H1 (cell line): ENCODE measurements at regions not wholly inside any gene's neighbourhood (a gene's known extent, or its start where the extent isn't known, plus 50 kb on each side); places are given as distances from the start of the nearest gene placed in this dataset.
A peak's percentile ranks its signal among the peaks of the same experiment; 100 is the strongest.

Experiments used
- CTCF ChIA-PET: fragments of 300-600 bp; sonication (Branson Sonifier 250); formaldehyde crosslinking; loops from one replicate; lab custom pipeline; 2021; ENCODE audit not compliant: partially characterized antibody; lab: Charles Lee
- POLR2A ChIA-PET: fragments of 300-600 bp; sonication (Branson Sonifier 250); formaldehyde crosslinking; loops from one replicate; lab custom pipeline; 2021; ENCODE audit warnings: inconsistent platforms; ENCODE audit not compliant: partially characterized antibody; lab: Charles Lee
- DNase-seq, 2 experiments: peaks; one replicate each; pipeline versions ENCODE4 v3.0.0 to v3.0.0-alpha.2; 2010 to 2022; ENCODE audit warnings: low spot score in 2 of 2, low read depth in 1 of 2, mixed read lengths in 1 of 2
- FAIRE-seq: peaks from 2 replicates; lab custom pipeline; 2011; peaks lifted over from hg19 to GRCh38; lab: Jason Lieb, UNC
- H2AFZ ChIP-seq: 2 replicates; pipeline ENCODE4 v1.8.1; 2012; ENCODE audit warnings: low read length, inconsistent platforms
- H2AK5ac ChIP-seq: 2 replicates; pipeline ENCODE4 v1.6.1; 2013; ENCODE audit warnings: low read depth, low read length
- H2BK120ac ChIP-seq: replicated peaks from 2 replicates; pipeline ENCODE3; 2013; ENCODE audit warnings: low read depth, low read length, inconsistent platforms
- H2BK12ac ChIP-seq: 2 replicates; pipeline ENCODE4 v1.6.1; 2013; ENCODE audit warnings: low read depth, low read length
- H2BK15ac ChIP-seq: 2 replicates; pipeline ENCODE4 v1.6.1; 2013; ENCODE audit warnings: low read length
- H2BK20ac ChIP-seq: 2 replicates; pipeline ENCODE4 v1.6.1; 2013; ENCODE audit warnings: low read length
- H2BK5ac ChIP-seq: 2 replicates; pipeline ENCODE4 v1.6.1; 2013; ENCODE audit warnings: low read depth, low read length
- H3K14ac ChIP-seq: 2 replicates; pipeline ENCODE4 v1.6.1; 2013; ENCODE audit warnings: inconsistent platforms; ENCODE audit not compliant: insufficient read length
- H3K18ac ChIP-seq: 2 replicates; pipeline ENCODE4 v1.6.1; 2013; ENCODE audit warnings: low read length; ENCODE audit errors: extremely low read depth
- H3K23ac ChIP-seq: 2 replicates; pipeline ENCODE4 v1.6.1; 2013; ENCODE audit warnings: inconsistent platforms; ENCODE audit not compliant: insufficient read length
- H3K23me2 ChIP-seq: 2 replicates; pipeline ENCODE4 v1.6.1; 2013; ENCODE audit warnings: low read depth, low read length
- H3K27ac ChIP-seq: 2 replicates; pipeline ENCODE4 v1.6.1; 2011; ENCODE audit warnings: low read depth, low read length, inconsistent platforms
- H3K27me3 ChIP-seq, 4 experiments: replicated peaks in 1 of 4; 1 replicate in 1 of 4; 2 replicates in 3 of 4; pipeline versions ENCODE4 v1.6.1 to v1.8.1; 2011 to 2013; ENCODE audit warnings: low read length in 3 of 4, mild to moderate bottlenecking in 3 of 4, inconsistent platforms in 2 of 4, mixed read lengths in 2 of 4, moderate library complexity in 1 of 4; ENCODE audit not compliant: control insufficient read depth in 3 of 4, insufficient read depth in 3 of 4; ENCODE audit errors: extremely low read depth in 1 of 4
- H3K36me3 ChIP-seq, 4 experiments: 2 replicates each; pipeline versions ENCODE4 v1.6.1 to v1.8.1; 2011 to 2013; ENCODE audit warnings: mild to moderate bottlenecking in 4 of 4, low read length in 3 of 4, moderate library complexity in 2 of 4, control low read depth in 1 of 4, inconsistent platforms in 1 of 4; ENCODE audit not compliant: insufficient read depth in 4 of 4, control insufficient read depth in 2 of 4
- H3K4ac ChIP-seq: replicated peaks from 2 replicates; pipeline ENCODE3; 2013; ENCODE audit warnings: low read length, low read depth, mixed read lengths, inconsistent platforms; ENCODE audit not compliant: insufficient read length
- H3K4me1 ChIP-seq, 4 experiments: replicated peaks in 1 of 4; 1 replicate in 1 of 4; 2 replicates in 3 of 4; pipeline versions ENCODE4 v1.6.1 to v1.8.1; 2011 to 2013; ENCODE audit warnings: low read length in 3 of 4, inconsistent platforms in 2 of 4, mixed read lengths in 1 of 4; ENCODE audit not compliant: insufficient read depth in 4 of 4, control insufficient read depth in 3 of 4
- H3K4me2 ChIP-seq, 2 experiments: 2 replicates each; pipeline versions ENCODE4 v1.6.1 to v1.8.1; 2011 to 2013; ENCODE audit warnings: low read depth in 2 of 2, low read length in 2 of 2, control low read depth in 1 of 2, inconsistent platforms in 1 of 2, mild to moderate bottlenecking in 1 of 2; ENCODE audit not compliant: insufficient read depth in 1 of 2
- H3K4me3 ChIP-seq, 4 experiments: fragments of 200-600, 300-600 bp in 1 of 4; sonication (generic), shearing (Covaris generic), sonication (Bioruptor Twin) in 1 of 4; 2 replicates each; pipeline versions ENCODE4 v1.5.1 to v1.8.1; 2011 to 2016; ENCODE audit warnings: low read length in 4 of 4, low read depth in 3 of 4, control low read depth in 2 of 4, inconsistent platforms in 2 of 4, mild to moderate bottlenecking in 2 of 4, mixed read lengths in 1 of 4, moderate library complexity in 1 of 4; ENCODE audit not compliant: insufficient read depth in 2 of 4; ENCODE audit errors: extremely low read depth in 1 of 4
- H3K56ac ChIP-seq: replicated peaks from 2 replicates; pipeline ENCODE3; 2013; ENCODE audit warnings: low read depth, mild to moderate bottlenecking, mixed read lengths, low read length, inconsistent platforms; ENCODE audit not compliant: insufficient read length
- H3K79me1 ChIP-seq: 2 replicates; pipeline ENCODE4 v1.6.1; 2013; ENCODE audit warnings: low read depth, low read length, control low read depth
- H3K79me2 ChIP-seq, 2 experiments: 2 replicates each; pipeline versions ENCODE4 v1.6.1 to v1.8.1; 2012 to 2013; ENCODE audit warnings: low read length in 2 of 2, mild to moderate bottlenecking in 2 of 2, inconsistent platforms in 1 of 2; ENCODE audit not compliant: insufficient read depth in 2 of 2, control insufficient read depth in 1 of 2
- H3K9ac ChIP-seq, 4 experiments: replicated peaks in 1 of 4; 1 replicate in 1 of 4; 2 replicates in 3 of 4; pipeline versions ENCODE4 v1.6.1 to v1.8.1; 2011 to 2013; ENCODE audit warnings: low read depth in 3 of 4, low read length in 3 of 4, control low read depth in 2 of 4, mild to moderate bottlenecking in 2 of 4, moderate library complexity in 2 of 4, inconsistent platforms in 1 of 4; ENCODE audit errors: extremely low read depth in 1 of 4
- H3K9me3 ChIP-seq, 2 experiments: 2 replicates each; pipeline versions ENCODE4 v1.6.1 to v1.8.1; 2012 to 2013; ENCODE audit warnings: mild to moderate bottlenecking in 2 of 2, moderate library complexity in 2 of 2, control low read depth in 1 of 2, inconsistent platforms in 1 of 2, low read depth in 1 of 2, low read length in 1 of 2, mixed read lengths in 1 of 2; ENCODE audit not compliant: insufficient read depth in 2 of 2
- H4K20me1 ChIP-seq, 2 experiments: replicated peaks in 1 of 2; 2 replicates each; pipeline versions ENCODE3 to v1.8.1; 2011 to 2013; ENCODE audit warnings: inconsistent platforms in 2 of 2, low read length in 2 of 2, mild to moderate bottlenecking in 1 of 2; ENCODE audit not compliant: insufficient read depth in 2 of 2, control insufficient read depth in 1 of 2
- H4K5ac ChIP-seq: 2 replicates; pipeline ENCODE4 v1.6.1; 2013; ENCODE audit warnings: low read length, low read depth, mixed read lengths, inconsistent platforms; ENCODE audit not compliant: insufficient read length
- H4K8ac ChIP-seq: 2 replicates; pipeline ENCODE4 v1.8.0; 2013; ENCODE audit warnings: mild to moderate bottlenecking, moderate library complexity, low read length, inconsistent platforms; ENCODE audit not compliant: insufficient read depth; ENCODE audit errors: extremely low read depth
- H4K91ac ChIP-seq: replicated peaks from 2 replicates; pipeline ENCODE3; 2013; ENCODE audit warnings: low read length, mixed read lengths, inconsistent platforms; ENCODE audit not compliant: insufficient read length
- WGBS, 2 experiments: shearing (Covaris generic) in 1 of 2; methylation state at CpG; one replicate each; pipeline versions ENCODE4 v1.1.6 to v1.1.7; 2013 to 2015; ENCODE audit warnings: low lambda C conversion rate in 2 of 2, mixed read lengths in 2 of 2, inconsistent platforms in 1 of 2, low coverage in 1 of 2, missing lambda C conversion rate in 1 of 2; ENCODE audit not compliant: insufficient replicate concordance in 2 of 2, insufficient coverage in 1 of 2, insufficient read length in 1 of 2; ENCODE audit errors: extremely low coverage in 1 of 2, missing lambda C conversion rate in 1 of 2; 5-methylcytosine and 5-hydroxymethylcytosine counted together

DNA sequence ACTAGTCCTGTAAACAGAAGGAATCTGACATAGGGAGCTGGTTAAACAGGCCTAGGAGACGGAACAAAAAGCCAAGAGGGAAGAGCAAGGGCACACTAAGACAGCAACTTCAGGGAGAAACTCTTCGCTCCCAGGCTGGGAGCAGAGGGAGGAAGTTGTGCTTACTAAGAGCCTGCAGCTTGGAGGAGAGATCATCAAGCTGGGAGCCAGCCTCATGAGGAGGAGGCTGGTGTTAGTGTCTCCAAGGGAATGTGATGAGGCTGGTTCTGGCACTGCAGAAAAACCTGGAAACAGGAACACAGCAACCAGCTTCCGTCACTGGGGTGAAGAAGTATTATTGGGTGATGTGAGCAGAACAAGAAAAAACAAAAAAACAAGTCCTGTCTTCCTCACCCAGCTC, 1027.3 kb downstream of the UQCRFS1 start:
- Histone ChIP-seq H4K20me1 (no peaks in the 10 kb centered on the region), H2BK5ac (no peak overlapping the region), H3K27ac (no peak overlapping the region), H3K9ac (no peak overlapping the region), H3K79me2 (no peaks in the 10 kb centered on the region), H2BK120ac (no peak overlapping the region), H2AFZ (peak overlapping the region; percentile 81; the same call in 1 of the 2 replicates), H3K79me1 (no peaks in the 10 kb centered on the region), H3K18ac (peak overlapping the region; percentile 24; the same call in 1 of the 2 replicates), H2BK20ac (no peak overlapping the region), H3K36me3 (no peaks in the 10 kb centered on the region), H3K4me3 (no peak overlapping the region), H3K4me2 (no peak overlapping the region), H3K27me3 (peaks cover 0 to 1% (median 0%) of the 10 kb centered on the region in 4 experiments; a peak in 1 of 7 replicates), H3K23ac (no peak overlapping the region), H4K8ac (no peak overlapping the region), H2AK5ac (no peak overlapping the region), H3K56ac (no peak overlapping the region), H3K23me2 (no peaks in the 10 kb centered on the region), H4K91ac (no peak overlapping the region), H3K14ac (no peak overlapping the region), H3K4me1 (peaks cover 0 to 9% (median 1%) of the 10 kb centered on the region in 4 experiments; a peak in 1 of 7 replicates), H2BK12ac (no peak overlapping the region), H3K4ac (no peak overlapping the region), H2BK15ac (no peak overlapping the region), H4K5ac (no peak overlapping the region), H3K9me3 (0 out of 4 replicates have a peak, but pooled peaks cover 0 to 4% of the 10 kb centered on the region in 2 experiments)
- ChIA-PET CTCF (interaction anchor here (0.9 to 2.0 kb wide), 7 partner anchors 13 to 200 kb away, joined by 3 to 4 read pairs (median 3); no protein-coding TSS in a partner anchor), POLR2A (interaction anchor here (0.6 kb wide), 1 partner anchor 20 kb away, joined by 3 read pairs; no protein-coding TSS in a partner anchor)
- WGBS, 2 experiments: 77% methylated on average over 3 of the region's 3 CpGs; no CpG with 5 or more reads in 1 of the 2 experiments
- no peak for DNase-seq
- peak; percentile 32 for FAIRE-seq
